Chondrocyte (in vitro differentiated cells): ENCODE measurements at regions not wholly inside any gene's neighbourhood (a gene's known extent, or its start where the extent isn't known, plus 50 kb on each side); places are given as distances from the start of the nearest gene placed in this dataset.

ENCODE experiments used
- DNase-seq: peaks from one replicate; pipeline ENCODE4 v3.0.0; 2021; ENCODE audit warnings: mixed read lengths, low spot score
- H3K27ac Mint-ChIP-seq: one replicate; pipeline ENCODE4 v1.8.0; 2021; ENCODE audit warnings: mild to moderate bottlenecking, moderate library complexity, mixed read lengths; ENCODE audit not compliant: unreplicated experiment
- H3K27me3 Mint-ChIP-seq: 2 replicates; pipeline ENCODE4 v1.8.0; 2021; ENCODE audit warnings: low read depth, mixed read lengths
- H3K36me3 Mint-ChIP-seq: 2 replicates; pipeline ENCODE4 v1.8.0; 2021; ENCODE audit warnings: low read depth, mixed read lengths
- H3K4me1 Mint-ChIP-seq: 2 replicates; pipeline ENCODE4 v1.8.0; 2021; ENCODE audit warnings: low read depth, mild to moderate bottlenecking, mixed read lengths
- H3K4me3 Mint-ChIP-seq: one replicate; pipeline ENCODE4 v1.8.0; 2021; ENCODE audit warnings: mild to moderate bottlenecking, moderate library complexity, mixed read lengths; ENCODE audit not compliant: unreplicated experiment
- H3K9me3 Mint-ChIP-seq: 2 replicates; pipeline ENCODE4 v1.8.0; 2021; ENCODE audit warnings: low read depth, mixed read lengths
- TF ChIP-seq, protein P1 (sequence below): fragments of 200-600 bp; sonication (generic); IDR thresholded peaks from 2 replicates; pipeline ENCODE4 v1.5.0; 2021; ENCODE audit warnings: antibody characterized with exemption, mild to moderate bottlenecking, moderate library complexity

DNA sequence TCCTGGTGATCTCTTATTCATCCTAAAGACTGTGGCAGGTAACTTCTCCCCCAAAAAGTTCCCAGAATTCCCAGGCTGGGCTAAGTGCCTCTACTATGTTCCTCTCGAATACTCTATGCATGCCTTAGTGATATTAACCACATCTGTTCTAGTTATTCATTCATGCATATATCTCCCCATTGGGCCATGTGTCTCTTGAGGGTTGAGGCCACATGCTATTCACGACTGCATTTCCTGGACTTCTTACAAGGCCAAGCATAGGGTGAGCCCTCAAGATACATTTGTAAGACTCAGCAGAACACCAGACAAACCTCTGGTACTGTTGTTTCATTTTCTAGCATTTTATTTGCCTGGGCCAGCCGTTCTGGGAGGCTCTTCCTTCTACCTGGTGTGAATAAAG lies 117.0 kb downstream of the EN1 start:
- H3K36me3 Mint-ChIP-seq, result peaks cover 2% of the 10 kb centered on the region
- no peak overlapping the region for H3K27ac Mint-ChIP-seq
- peaks cover 8% of the 10 kb centered on the region for H3K27me3 Mint-ChIP-seq
- H3K4me3 Mint-ChIP-seq, result no peak overlapping the region
- peaks cover 19% of the 10 kb centered on the region for H3K9me3 Mint-ChIP-seq
- TF ChIP-seq, protein P1, sequence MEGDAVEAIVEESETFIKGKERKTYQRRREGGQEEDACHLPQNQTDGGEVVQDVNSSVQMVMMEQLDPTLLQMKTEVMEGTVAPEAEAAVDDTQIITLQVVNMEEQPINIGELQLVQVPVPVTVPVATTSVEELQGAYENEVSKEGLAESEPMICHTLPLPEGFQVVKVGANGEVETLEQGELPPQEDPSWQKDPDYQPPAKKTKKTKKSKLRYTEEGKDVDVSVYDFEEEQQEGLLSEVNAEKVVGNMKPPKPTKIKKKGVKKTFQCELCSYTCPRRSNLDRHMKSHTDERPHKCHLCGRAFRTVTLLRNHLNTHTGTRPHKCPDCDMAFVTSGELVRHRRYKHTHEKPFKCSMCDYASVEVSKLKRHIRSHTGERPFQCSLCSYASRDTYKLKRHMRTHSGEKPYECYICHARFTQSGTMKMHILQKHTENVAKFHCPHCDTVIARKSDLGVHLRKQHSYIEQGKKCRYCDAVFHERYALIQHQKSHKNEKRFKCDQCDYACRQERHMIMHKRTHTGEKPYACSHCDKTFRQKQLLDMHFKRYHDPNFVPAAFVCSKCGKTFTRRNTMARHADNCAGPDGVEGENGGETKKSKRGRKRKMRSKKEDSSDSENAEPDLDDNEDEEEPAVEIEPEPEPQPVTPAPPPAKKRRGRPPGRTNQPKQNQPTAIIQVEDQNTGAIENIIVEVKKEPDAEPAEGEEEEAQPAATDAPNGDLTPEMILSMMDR, result no peak
- no peaks in the 10 kb centered on the region for H3K4me1 Mint-ChIP-seq
- DNase-seq, result no peak

DNA sequence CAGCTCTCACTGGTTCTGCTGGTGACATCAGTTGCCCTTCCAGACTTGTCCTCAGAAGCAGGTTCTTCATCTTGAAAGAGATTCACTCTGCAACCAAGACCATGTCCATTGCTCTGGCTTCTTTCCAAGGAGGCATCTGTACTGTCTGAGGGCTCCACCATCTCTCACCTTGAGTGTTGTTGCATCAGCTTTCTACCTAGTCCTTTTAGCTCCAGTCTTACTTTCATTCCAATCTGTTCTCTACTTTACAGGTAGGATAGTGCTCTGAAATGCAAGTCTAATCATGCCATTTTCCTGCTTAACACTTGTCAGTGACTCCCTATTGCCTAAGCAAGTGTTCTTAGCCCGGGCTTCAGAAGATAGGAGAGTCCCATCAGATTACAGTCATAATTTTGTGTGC lies 117.7 kb downstream of the EN1 start:
- peaks cover 8% of the 10 kb centered on the region for H3K27me3 Mint-ChIP-seq
- peaks cover 19% of the 10 kb centered on the region for H3K9me3 Mint-ChIP-seq
- H3K36me3 Mint-ChIP-seq, result peaks cover 2% of the 10 kb centered on the region
- H3K27ac Mint-ChIP-seq, result no peak overlapping the region
- TF ChIP-seq, protein P1, result no peak
- no peaks in the 10 kb centered on the region for H3K4me1 Mint-ChIP-seq
- H3K4me3 Mint-ChIP-seq, result no peak overlapping the region
- no peak for DNase-seq

DNA sequence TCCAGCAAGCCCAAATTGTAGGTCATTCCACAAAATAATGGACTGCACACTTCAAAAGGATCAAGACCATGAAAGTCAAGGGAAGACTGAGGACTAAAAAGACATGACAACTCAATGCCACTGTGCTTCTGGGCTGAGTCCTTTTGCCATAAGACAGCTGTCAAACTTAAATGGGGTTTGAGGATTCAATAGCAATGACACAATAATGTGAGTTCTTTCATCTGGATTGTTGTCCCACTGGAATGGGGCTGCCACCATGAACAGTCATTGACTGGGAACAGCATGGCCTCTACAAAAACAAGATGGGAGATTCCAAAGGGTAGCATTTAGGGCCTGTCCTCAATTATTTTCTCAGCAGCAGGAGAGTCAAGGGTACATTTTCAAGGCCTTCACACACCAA lies 118.5 kb downstream of the EN1 start:
- Mint-ChIP-seq H3K9me3 (peaks cover 17% of the 10 kb centered on the region), H3K4me3 (no peak overlapping the region), H3K36me3 (peaks cover 2% of the 10 kb centered on the region), H3K27ac (no peak overlapping the region), H3K4me1 (no peaks in the 10 kb centered on the region), H3K27me3 (peaks cover 7% of the 10 kb centered on the region)
- TF ChIP-seq, protein P1, result no peak
- DNase-seq, result no peak

DNA sequence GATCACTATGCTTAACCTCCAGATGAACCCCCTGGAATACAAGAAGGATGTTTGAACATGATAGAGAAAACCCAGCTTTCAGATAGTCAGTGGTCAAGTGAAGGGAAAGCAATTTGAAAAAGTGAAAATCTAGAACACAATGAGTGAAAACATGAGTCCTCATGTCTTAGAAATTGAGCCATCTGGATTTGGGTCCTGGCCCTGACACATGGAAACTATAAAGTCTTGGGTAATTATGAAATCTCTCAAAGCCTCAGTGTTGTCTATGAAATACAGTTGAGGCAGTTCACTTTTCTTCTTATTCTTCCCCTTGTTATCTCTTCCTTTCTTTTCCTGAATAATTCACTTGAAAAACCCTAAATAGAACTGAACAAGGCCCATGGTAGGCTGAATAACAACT lies 120.6 kb downstream of the EN1 start:
- H3K4me1 Mint-ChIP-seq, result no peaks in the 10 kb centered on the region
- no peak for DNase-seq
- H3K27me3 Mint-ChIP-seq, result peaks cover 3% of the 10 kb centered on the region
- H3K4me3 Mint-ChIP-seq, result no peak overlapping the region
- TF ChIP-seq, protein P1, result no peak
- H3K27ac Mint-ChIP-seq, result no peak overlapping the region
- peaks cover 15% of the 10 kb centered on the region for H3K9me3 Mint-ChIP-seq
- peaks cover 2% of the 10 kb centered on the region for H3K36me3 Mint-ChIP-seq

DNA sequence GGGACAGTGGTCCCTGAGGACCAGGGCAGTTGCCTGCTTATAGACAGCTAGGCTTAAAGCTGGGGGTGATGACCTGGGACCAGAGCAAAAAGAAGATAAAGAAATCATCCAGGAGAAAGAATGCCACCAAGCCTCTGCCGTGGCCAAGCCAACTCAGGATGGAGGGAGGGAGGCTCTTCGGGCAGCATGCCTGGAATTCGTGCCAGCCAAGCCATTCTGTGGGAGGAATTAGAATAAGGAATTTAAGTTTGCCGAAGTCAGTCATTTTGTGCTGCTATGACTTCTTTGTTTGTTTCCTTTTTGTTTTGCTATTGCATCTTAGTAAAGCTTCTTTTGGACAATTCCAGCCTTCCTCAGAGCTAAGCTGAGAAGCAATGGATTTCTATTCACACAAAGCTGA lies 124.1 kb downstream of the EN1 start:
- Mint-ChIP-seq H3K4me3 (no peak overlapping the region), H3K4me1 (no peaks in the 10 kb centered on the region), H3K27ac (no peak overlapping the region), H3K36me3 (peaks cover 2% of the 10 kb centered on the region), H3K27me3 (peaks cover 6% of the 10 kb centered on the region), H3K9me3 (peaks cover 12% of the 10 kb centered on the region)
- DNase-seq, result no peak
- TF ChIP-seq, protein P1, result no peak
